ENCODE measurements at regions not wholly inside any gene's neighbourhood (a gene's known extent, or its start where the extent isn't known, plus 50 kb on each side); places are given as distances from the start of the nearest gene placed in this dataset.

- ChIA-PET CTCF (interaction anchor here (1.1 kb wide), 1 partner anchor 86 kb away, joined by 9 read pairs; no protein-coding TSS in a partner anchor), POLR2A (no interaction called here)
- peak; percentile 74 for DNase-seq (ENCODE audit: low read depth, low spot score)
- ATAC-seq: peak; percentile 70; the same call in 1 of the 2 replicates
- Histone ChIP-seq H3K27ac (ENCODE audit: low read length) (no peak overlapping the region; the same call in 1 of the 2 replicates), H3K36me3 (ENCODE audit: control insufficient read depth, insufficient read depth, low read length) (no peaks in the 10 kb centered on the region), H3K4me3 (ENCODE audit: low read depth in 2 of 2, low read length in 2 of 2) (no peak overlapping the region), H3K4me1 (ENCODE audit: control insufficient read depth, insufficient read depth, low read length) (no peaks in the 10 kb centered on the region), H3K9me3 (ENCODE audit: control insufficient read depth, insufficient read depth, low read depth, low read length) (no peaks in the 10 kb centered on the region), H3K27me3 (ENCODE audit: control insufficient read depth, insufficient read depth, low read length) (no peaks in the 10 kb centered on the region; the same call in 1 of the 2 replicates)
- BruUV-seq (replicated peaks): no TSS peak
- intact Hi-C loops (cut with micrococcal nuclease; ENCODE audit: unreplicated experiment): loop anchor here (1.0 kb wide), 1 partner anchor 86 kb away; no protein-coding TSS in a partner anchor
- in situ Hi-C loops (cut with HindIII; ENCODE audit: low pct_unique_long_range_greater_than_20kb, low sequenced_read_pairs): no loop called here
- TF ChIP-seq CTCF (IDR thresholded peaks at IDR 0.05): peak; percentile 70; the same call in 1 of the 2 replicates
- TF ChIP-seq REST (IDR thresholded peaks at IDR 0.05; ENCODE audit: insufficient read depth in 1 of 2, low read depth in 2 of 2, low read length in 1 of 2): no peak
These were observed 239.9 kb upstream of the ZC3H12C start for GRCh38 chr11:109853156-109853776.

GRCh38 chr11:109854731-109855130 is 238.5 kb upstream of the ZC3H12C start:
- ChIA-PET CTCF (no interaction called here), POLR2A (no interaction called here)
- intact Hi-C loops (cut with micrococcal nuclease; ENCODE audit: unreplicated experiment): no loop called here

More at GRCh38 chr11:109854731-109855130, 238.5 kb upstream of the ZC3H12C start:
- no TSS peak for BruUV-seq (replicated peaks)
- no peak for ATAC-seq
- no peaks in the 10 kb centered on the region for H3K9me3 ChIP-seq (ENCODE audit: control insufficient read depth, insufficient read depth, low read depth, low read length)
- H3K4me3 ChIP-seq (ENCODE audit: low read depth in 2 of 2, low read length in 2 of 2): no peak overlapping the region
- TF ChIP-seq TCF7L2 (IDR thresholded peaks at IDR 0.05; ENCODE audit: low read depth, low read length): no peak
- TF ChIP-seq REST (IDR thresholded peaks at IDR 0.05; ENCODE audit: insufficient read depth in 1 of 2, low read depth in 2 of 2, low read length in 1 of 2): no peak
- no peak for TF ChIP-seq SIN3A (IDR thresholded peaks at IDR 0.05; ENCODE audit: borderline replicate concordance, insufficient read depth, low read depth, low read length)
- TF ChIP-seq POLR2AphosphoS5 (IDR thresholded peaks at IDR 0.05; ENCODE audit: low read depth, low read length): no peak
- TF ChIP-seq CTCF (IDR thresholded peaks at IDR 0.05): no peak
- H3K27me3 ChIP-seq (ENCODE audit: control insufficient read depth, insufficient read depth, low read length): no peaks in the 10 kb centered on the region; the same call in 1 of the 2 replicates
- in situ Hi-C loops (cut with HindIII; ENCODE audit: low pct_unique_long_range_greater_than_20kb, low sequenced_read_pairs): no loop called here
- no peak for DNase-seq (ENCODE audit: low read depth, low spot score)
- no peaks in the 10 kb centered on the region for H3K4me1 ChIP-seq (ENCODE audit: control insufficient read depth, insufficient read depth, low read length)
- no peaks in the 10 kb centered on the region for H3K36me3 ChIP-seq (ENCODE audit: control insufficient read depth, insufficient read depth, low read length)
- no peak overlapping the region for H3K27ac ChIP-seq (ENCODE audit: low read length)

Measured in Panc1 (cell line).